Neural crest cell (in vitro differentiated cells): ENCODE measurements at regions not wholly inside any gene's neighbourhood (a gene's known extent, or its start where the extent isn't known, plus 50 kb on each side); places are given as distances from the start of the nearest gene placed in this dataset.

Experiments used
- DNase-seq: peaks from one replicate; pipeline ENCODE4 v3.0.0; 2021; ENCODE audit warnings: low read depth, mixed read lengths, low spot score
- H3K27ac Mint-ChIP-seq: one replicate; pipeline ENCODE4 v1.8.0; 2021; ENCODE audit warnings: mild to moderate bottlenecking, mixed read lengths; ENCODE audit not compliant: unreplicated experiment
- H3K27me3 Mint-ChIP-seq: 2 replicates; pipeline ENCODE4 v1.8.0; 2021; ENCODE audit warnings: low read depth, mild to moderate bottlenecking, mixed read lengths
- H3K36me3 Mint-ChIP-seq: 2 replicates; pipeline ENCODE4 v1.8.0; 2021; ENCODE audit warnings: low read depth, mild to moderate bottlenecking, mixed read lengths
- H3K4me1 Mint-ChIP-seq: 2 replicates; pipeline ENCODE4 v1.8.0; 2021; ENCODE audit warnings: mixed read lengths
- H3K4me3 Mint-ChIP-seq: one replicate; pipeline ENCODE4 v1.8.0; 2021; ENCODE audit warnings: mild to moderate bottlenecking, mixed read lengths
- H3K9me3 Mint-ChIP-seq: 2 replicates; pipeline ENCODE4 v1.8.0; 2021; ENCODE audit warnings: mixed read lengths
- TF ChIP-seq, protein P1 (sequence below): fragments of 200-600 bp; sonication (generic); conservative IDR thresholded peaks from 2 replicates; pipeline ENCODE4 v1.5.0; 2021; ENCODE audit warnings: antibody characterized with exemption, mild to moderate bottlenecking

DNA sequence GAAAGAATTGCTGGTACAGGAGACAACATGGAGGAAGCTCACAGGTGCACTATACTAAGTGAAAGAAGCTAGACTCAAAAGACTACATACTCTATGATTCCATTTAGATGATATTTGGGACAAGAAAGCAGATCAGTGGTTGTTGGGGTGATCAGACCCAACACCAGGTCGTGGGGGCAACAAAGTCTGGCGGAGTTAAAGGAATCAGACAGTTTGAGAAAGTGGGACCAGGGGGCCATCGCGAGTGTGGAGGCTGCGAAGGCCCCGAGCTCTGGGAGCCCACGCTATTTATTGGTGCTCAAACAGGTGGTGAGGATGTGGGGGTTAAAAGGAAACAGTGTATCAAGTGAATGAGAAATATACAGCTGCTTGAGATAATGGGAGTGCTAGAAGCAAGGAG, 282.8 kb upstream of the SGK1 start:
- H3K4me1 Mint-ChIP-seq: no peaks in the 10 kb centered on the region
- TF ChIP-seq, protein P1, sequence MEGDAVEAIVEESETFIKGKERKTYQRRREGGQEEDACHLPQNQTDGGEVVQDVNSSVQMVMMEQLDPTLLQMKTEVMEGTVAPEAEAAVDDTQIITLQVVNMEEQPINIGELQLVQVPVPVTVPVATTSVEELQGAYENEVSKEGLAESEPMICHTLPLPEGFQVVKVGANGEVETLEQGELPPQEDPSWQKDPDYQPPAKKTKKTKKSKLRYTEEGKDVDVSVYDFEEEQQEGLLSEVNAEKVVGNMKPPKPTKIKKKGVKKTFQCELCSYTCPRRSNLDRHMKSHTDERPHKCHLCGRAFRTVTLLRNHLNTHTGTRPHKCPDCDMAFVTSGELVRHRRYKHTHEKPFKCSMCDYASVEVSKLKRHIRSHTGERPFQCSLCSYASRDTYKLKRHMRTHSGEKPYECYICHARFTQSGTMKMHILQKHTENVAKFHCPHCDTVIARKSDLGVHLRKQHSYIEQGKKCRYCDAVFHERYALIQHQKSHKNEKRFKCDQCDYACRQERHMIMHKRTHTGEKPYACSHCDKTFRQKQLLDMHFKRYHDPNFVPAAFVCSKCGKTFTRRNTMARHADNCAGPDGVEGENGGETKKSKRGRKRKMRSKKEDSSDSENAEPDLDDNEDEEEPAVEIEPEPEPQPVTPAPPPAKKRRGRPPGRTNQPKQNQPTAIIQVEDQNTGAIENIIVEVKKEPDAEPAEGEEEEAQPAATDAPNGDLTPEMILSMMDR: no peak
- H3K36me3 Mint-ChIP-seq: peaks cover 9% of the 10 kb centered on the region
- H3K27me3 Mint-ChIP-seq: no peaks in the 10 kb centered on the region
- no peak overlapping the region for H3K27ac Mint-ChIP-seq
- peaks cover 23% of the 10 kb centered on the region for H3K9me3 Mint-ChIP-seq
- no peak overlapping the region for H3K4me3 Mint-ChIP-seq
- no peak for DNase-seq

DNA sequence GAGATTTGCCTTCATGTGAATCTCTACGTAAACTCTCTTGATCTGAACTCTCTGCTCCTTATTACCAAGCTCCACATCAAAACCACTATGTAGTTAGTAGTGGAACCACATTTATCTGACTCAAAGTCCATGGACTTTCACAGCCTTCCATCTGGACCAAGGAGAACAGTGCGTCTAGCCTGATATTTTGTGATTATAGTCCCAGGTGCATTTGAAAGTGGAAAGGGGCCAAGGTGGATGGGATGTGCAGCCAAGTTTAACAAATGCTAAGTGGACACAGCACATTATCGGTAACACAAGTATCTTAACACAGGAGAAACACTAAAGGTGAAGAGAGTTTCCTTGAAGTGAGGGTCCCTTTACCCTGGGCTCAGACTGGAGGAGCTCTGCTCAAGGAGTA, 281.2 kb upstream of the SGK1 start:
- Mint-ChIP-seq H3K4me3 (no peak overlapping the region), H3K9me3 (peaks cover 18% of the 10 kb centered on the region), H3K36me3 (peaks cover 9% of the 10 kb centered on the region), H3K27me3 (no peaks in the 10 kb centered on the region), H3K4me1 (peaks cover 7% of the 10 kb centered on the region), H3K27ac (no peak overlapping the region)
- TF ChIP-seq, protein P1: no peak
- no peak for DNase-seq

DNA sequence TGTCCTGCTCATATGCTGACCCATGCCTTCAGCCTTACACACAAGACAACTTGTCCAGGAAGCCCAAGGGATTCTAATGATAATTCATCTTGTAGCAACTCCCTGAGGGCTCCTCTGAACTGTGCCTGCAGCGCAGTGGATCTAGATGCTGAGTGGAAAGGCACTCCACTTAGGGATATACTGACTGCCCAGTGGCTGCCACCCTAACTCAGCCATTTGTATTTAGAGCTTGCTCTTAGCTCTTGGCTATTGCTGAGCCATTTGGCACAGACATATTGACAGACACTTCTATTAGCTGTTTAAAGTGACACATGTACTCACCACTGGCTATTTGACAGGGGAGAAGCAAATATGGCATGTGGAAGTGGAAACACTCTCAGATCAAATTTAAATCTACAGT, 278.3 kb upstream of the SGK1 start:
- peaks cover 5% of the 10 kb centered on the region for H3K36me3 Mint-ChIP-seq

DNA sequence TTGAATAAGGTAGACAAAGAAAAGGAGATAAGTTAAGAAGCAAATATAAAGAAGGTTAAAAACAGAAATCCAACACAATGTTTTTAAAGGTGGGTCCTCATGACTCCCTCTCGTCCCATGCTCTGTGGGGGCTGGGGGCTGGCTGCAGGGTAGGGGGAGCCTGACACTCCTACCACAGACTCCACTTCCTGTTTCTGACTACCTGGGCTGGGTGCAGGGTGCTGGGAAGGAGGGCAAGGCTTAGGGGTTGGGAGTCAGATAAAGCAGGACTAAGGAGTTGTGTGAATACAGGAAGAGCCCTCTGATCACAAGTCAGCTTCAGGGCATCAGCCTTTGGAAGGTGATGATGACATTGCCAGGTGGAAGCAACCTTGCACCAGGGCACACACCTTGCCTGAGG, 277.0 kb upstream of the SGK1 start:
- Mint-ChIP-seq H3K36me3 (no peaks in the 10 kb centered on the region), H3K4me3 (no peak overlapping the region), H3K9me3 (no peaks in the 10 kb centered on the region), H3K27ac (no peak overlapping the region), H3K27me3 (no peaks in the 10 kb centered on the region), H3K4me1 (peaks cover 17% of the 10 kb centered on the region)
- DNase-seq: no peak
- TF ChIP-seq, protein P1: no peak

More for the DNA sequence above, 278.3 kb upstream of the SGK1 start:
- no peaks in the 10 kb centered on the region for H3K27me3 Mint-ChIP-seq
- no peak overlapping the region for H3K4me3 Mint-ChIP-seq
- TF ChIP-seq, protein P1: no peak
- H3K9me3 Mint-ChIP-seq: peaks cover 6% of the 10 kb centered on the region
- H3K27ac Mint-ChIP-seq: no peak overlapping the region
- H3K4me1 Mint-ChIP-seq: peaks cover 17% of the 10 kb centered on the region
- no peak for DNase-seq

DNA sequence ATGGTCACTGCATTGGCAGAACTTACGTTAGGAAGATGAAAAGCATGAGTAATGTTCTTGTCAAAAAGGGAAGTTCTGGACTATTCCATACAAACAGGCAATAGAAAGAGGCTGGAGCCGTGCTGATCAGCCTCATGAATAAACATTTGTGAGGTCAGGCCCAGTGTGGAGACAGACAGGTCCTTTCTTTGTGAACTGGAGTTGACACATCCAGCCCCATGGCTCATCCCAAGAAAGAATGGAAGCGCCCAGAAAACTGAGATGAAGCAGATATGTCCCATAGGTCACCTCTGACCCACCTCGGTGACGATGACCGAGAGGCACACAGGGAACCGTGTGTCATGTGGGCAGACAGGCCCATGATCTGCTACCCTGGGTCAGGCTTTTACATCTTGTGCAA, 276.0 kb upstream of the SGK1 start:
- Mint-ChIP-seq H3K4me3 (no peak overlapping the region), H3K4me1 (peaks cover 17% of the 10 kb centered on the region), H3K9me3 (no peaks in the 10 kb centered on the region), H3K27me3 (no peaks in the 10 kb centered on the region), H3K36me3 (no peaks in the 10 kb centered on the region), H3K27ac (no peak overlapping the region)
- no peak for DNase-seq
- TF ChIP-seq, protein P1: no peak

DNA sequence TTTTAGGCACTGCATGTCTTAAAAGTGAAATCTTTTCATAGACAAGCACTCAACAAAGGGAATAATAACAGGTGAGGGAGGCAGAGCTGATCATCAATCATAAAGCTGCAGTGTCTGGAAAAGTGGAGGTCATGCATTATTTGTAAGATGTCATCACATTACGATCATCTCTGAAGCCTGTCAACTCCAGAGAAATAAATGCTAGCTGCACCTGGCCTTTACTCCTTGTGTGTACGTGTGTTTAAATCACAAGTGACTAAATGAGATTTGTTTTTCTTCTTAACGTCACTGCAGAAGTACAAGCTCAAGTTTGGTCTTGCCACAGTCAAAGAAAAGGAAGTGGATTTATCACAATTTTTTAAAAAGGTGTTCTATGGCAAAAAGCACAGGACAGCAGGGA, 275.5 kb upstream of the SGK1 start:
- Mint-ChIP-seq H3K9me3 (no peaks in the 10 kb centered on the region), H3K4me3 (no peak overlapping the region), H3K4me1 (peaks cover 17% of the 10 kb centered on the region), H3K27me3 (no peaks in the 10 kb centered on the region), H3K27ac (no peak overlapping the region), H3K36me3 (no peaks in the 10 kb centered on the region)
- TF ChIP-seq, protein P1: no peak
- no peak for DNase-seq
